ENCODE measurements at regions not wholly inside any gene's neighbourhood (a gene's known extent, or its start where the extent isn't known, plus 50 kb on each side); places are given as distances from the start of the nearest gene placed in this dataset.

DNA sequence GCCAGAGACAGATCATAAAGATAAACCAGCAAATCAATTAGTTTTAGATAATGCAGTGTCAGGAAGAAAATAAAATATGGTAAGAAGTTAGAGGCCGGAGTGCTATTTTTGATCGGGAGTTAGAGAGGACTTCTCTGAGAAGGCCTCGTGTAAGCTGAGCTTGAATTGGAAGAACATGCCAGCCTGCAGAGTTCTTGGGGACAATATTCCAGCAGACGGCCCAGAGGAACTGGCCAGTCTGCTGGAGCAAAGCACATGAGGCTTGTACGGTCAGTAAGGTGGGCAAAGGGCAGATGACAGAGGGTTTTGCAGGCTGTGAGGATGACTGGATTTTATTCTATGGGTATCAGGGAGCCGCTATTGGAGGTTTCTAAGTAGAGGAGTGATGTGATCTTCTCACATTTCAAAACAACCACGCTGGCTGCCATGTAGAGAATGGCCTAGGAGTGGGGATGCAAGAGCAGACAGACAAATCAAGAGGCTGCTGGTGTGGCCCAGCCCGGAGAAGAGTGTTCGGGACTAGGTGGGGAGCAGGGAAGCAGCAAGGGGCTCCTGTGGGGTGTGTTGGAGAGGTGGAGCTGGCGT lies 84.0 kb downstream of the HES1 start:
- no peak for DNase-seq

DNA sequence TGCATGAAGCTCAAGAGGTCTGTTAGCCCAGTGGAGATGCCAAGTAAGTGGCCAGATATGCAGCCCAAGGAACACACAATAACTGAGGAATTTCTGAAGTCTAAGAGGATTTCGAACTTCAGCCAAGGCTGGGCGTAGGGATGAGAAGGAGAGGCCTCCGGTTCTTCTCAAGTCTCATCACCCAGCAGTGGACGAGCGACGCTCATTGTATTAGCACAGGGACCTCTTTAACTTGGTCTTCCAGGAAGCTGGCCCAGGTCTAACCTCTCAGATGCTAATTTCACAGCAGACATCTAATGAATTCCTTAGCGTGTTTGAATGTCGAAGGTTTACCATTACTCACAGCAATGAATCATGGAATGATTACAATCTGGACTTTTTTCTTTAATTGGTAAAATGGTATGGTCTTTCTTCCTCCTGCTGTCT lies 85.0 kb downstream of the HES1 start:
- DNase-seq: no peak

DNA sequence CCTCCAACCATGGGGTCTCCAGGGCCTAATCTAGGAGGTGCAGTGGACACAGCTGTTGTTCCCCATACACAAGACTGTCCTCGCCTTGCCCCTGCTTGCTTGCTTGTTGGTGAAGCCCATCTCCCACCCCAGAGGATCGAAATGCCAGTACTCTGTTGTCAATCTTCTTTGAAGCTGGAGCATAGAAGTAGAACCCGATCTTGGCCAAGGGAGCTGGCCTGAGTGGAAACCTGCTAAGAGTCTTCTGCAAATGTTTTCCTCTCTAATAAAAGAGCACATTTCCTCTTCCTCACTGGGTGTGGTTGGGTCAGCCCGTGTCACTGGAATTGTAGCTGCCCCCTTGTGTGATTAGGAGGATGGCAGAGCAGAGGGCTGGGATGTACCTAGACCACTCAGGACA lies 85.4 kb downstream of the HES1 start:
- no peak for DNase-seq

DNA sequence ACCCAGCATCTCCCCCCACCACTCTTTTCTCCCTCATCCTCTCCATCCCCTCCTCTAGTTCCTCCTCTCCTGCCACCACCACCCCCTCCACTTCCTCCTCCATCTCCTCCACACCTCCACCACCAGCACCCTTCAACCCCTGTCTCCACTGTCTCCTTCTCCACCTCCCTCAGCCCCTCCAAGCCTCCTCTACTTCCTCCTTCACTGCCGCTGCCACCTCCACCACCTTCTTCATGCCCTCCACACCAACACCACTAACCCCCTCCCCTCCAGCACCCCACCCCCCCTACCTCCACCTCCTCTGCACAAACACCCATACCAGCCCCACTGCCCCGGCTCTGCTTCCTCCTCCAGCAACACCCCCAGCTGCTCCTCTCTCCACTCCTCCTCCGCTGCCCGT lies 88.0 kb downstream of the HES1 start:
- DNase-seq: no peak

DNA sequence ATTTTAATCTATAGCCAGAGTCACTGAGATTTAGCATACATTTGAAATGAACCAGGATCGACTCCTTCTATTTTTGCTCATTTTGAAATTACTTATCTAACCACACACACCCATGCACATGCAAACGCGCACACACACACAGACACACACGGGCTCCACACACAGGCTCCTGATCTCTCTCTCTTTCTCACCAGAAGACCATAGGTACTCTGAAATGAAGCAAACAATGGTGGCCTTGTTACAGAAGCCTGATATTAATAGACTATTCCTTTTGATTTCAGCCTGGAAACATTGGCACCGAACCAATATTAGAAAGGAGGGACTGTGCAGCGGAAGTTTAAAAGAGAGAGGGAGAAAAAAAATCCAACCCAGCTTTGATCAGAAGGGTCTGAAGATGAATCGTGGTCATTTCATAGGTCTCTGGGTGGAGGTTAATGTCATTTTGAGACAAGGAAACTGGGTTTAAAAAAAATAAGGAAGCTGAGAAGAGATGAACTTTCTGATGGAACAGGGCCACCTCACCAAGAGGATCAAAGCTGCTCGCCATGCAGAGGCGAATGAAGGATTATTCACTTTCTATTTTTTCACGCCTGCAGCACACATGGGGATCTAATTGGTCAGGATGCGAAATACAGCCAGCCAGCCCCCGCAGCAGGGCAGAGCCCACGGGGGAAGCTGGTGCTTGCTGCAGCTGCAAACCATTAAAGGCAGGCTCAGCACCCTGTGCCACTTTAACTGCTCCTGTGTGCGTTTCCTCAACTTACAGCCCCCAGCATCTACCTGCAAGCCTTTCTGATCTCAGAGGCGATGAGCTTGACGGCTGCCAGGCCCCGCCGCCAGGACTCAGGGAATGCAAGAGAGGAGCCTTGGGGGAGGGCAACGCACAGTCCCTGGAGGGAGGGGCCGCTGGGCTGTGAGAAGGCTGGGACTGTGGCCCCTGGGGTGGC lies 88.8 kb downstream of the HES1 start:
- no peak for DNase-seq

DNA sequence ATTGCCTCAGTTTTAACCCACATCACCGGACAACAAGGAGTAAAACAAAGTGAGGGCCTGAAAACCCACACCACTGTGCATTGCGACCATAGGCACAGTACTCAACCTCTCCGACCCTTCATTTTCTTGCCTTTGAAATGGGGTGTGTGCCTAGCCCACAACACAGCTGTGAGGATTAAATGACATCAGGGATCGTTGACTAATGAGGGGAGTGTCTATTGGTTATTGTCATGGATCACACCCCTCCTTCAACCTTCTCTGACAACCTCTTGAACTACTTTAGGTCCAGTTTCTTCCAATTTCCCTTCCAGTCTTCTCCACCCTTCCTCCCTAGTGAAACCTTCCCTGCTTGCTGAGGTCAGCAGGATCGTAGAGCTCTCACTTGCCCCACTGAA lies 89.5 kb downstream of the HES1 start:
- DNase-seq: no peak

DNA sequence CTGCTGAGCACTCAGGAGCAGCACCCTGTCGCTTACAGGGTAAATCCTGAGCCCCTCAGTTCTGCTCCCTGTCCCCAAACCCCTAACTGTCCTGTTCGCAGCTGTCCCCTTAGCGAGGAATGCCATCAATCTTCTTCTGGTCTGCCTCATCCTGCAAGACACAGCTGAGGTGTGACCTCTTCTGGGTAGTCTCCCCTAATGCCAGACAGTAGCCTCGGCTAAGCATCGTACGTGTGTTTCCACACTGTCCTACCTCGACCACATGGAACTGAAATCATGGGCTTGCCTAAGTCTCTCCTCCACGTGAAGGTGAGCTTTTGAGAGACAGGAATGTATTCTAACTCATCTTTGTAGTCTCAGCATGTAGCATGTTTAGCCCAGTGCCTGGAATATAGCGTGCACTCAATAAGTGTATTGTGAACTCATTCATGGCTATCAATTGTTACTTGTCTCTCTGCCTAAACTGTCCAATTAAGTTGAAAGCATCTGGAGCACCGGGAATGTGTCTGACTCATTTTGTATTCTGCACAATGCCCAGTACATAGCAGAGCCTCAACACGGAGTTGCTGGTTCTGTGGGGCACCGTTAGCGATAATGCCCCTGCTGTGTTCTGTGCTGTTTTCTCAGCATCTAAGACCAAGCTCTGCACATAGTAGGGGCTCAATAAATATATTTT lies 90.2 kb downstream of the HES1 start:
- no peak for DNase-seq

DNA sequence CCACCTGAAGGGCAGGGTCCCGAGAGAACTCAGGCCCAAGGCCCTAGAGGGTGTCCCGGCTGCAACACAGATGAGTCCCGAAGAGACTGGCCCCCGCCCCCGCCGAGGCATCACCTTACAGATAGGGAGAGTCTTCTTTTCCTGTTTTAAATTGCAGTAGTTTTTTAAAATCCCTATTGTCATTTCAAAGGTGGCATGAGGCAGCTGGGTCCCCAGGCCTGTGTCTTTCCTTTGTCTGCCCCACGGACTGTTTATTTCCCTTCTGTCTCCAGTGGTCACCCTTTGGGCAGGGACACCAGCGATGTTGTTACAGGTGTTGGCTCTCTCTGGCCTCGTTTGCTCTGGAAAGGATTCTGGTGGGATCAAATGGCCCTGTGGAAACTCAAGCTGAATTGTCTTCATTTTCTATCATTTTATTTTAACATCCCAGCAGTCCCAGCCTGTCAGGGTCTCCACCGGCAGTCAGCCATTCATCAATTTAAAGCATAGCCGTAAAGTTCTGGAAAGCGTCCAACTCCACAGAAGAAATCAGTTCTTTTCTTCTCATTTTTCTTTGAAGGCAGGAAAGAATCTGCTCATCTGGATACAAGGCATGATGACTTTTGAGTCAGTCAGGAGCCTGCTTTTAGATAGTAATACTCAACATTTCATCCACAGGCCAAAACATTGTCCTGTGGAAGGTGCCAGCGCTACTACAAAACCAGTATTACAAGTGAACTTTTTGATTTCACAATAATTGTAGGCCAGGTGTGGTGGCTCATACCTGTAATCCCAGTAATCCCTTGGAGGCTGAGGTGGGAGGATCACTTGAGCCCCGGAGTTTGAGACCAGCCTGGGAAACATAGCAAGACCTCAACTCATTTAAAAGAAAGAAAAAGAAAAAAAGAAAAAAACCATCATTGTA lies 96.2 kb downstream of the HES1 start:
- DNase-seq: no peak

DNA sequence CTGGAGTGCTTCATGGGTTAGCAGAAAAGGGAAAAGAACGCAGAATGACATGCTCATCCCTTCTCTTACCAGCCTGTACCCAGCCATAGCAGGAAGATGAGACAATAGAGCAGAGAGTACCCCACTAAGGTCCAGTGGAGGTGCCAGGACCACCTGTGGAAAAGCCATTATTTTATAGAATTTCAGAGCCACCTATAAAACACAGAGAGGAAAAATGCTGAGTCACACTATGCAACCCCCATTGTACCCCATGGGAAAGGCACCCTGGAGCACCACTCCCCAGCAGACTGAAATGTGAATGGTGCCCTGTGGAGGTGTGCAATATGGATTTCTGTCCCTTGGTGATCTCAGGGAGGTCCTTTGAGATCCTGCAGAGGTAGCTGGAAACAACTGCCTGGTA lies 97.2 kb downstream of the HES1 start:
- no peak for DNase-seq

DNA sequence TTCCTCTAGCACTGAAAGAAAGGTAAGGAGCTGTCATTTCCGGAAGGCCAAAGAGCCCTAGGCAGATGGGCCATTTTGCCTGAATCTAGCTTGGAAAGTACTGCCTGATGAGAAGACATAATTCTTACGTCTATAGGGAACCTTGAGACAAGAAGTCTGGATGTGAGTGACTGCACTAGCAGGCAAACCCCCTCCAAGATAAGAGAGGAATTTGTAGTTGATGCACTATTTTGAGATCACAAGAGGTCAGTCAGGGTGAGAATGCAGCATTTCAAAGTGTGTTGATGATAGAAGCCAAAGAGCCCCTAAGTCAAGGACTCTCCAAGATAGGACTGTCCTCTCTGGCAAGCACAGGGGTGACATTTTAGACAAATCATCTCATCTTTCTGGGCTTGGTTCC lies 99.2 kb downstream of the HES1 start:
- DNase-seq: no peak

DNA sequence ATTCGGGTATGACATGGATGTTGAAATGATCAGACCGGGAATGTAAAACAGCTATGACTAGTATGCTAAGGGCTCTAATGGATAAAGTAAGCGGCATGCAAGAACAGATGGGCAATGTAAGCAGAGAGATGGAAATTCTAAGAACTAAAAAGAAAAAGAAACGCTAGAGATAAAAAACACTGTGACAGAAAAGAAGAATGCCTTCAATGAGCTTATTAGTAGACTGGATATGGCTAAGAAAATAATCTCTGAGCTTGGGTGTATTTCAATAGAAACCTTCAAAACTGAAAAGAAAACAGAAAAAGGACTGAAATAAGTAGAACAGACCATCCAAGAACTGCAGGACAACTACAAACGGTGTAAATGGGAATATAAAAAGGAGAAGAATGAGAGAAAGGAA lies 101.2 kb downstream of the HES1 start:
- no peak for DNase-seq

DNA sequence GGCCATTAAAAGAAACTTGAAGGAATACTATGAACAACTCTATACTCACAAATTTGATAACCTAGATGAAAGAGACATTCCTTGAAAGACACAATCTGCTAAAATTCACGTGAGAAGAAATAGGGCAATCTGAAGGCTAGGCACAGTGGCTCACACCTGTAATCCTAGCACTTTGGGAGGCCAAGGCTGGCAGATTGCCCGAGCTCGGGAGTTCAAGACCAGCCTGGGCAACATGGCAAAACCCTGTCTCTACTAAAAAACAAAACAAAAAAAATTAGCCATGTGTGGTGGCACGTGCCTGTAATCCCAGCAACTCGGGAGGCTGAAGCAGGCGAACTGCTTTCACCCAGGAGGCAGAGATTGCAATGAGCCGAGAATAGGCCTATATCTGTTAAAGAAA lies 104.8 kb downstream of the HES1 start:
- DNase-seq: no peak

DNA sequence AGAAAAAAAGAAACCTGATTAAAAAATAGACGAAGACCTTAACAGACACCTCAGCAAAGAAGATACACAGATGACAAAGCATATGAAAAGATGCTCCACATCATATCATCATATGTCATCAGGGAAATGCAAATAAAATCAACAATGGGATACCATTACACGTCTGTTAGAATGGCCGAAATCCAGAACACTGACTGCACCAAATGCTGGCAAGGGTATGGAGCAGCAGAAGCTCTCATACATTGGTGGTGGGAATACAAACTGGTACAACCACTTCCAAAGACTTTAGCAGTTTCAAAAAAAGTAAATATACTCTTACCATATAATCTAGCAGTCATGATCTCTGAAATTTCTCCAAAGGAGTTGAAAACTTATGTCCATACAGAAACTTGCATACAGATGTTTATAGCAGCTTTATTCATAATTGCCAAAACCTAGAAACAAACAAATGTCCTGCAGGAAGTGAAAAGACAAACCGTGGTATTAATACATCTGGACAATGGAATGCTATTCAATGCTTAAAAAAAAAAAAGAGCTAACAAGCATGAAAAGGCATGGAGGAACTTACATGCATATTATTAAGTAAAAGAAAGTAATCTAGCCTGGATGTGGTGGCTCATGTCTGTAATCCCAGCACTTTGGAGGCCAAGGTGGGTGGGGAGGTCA lies 107.4 kb downstream of the HES1 start:
- DNase-seq: no peak

DNA sequence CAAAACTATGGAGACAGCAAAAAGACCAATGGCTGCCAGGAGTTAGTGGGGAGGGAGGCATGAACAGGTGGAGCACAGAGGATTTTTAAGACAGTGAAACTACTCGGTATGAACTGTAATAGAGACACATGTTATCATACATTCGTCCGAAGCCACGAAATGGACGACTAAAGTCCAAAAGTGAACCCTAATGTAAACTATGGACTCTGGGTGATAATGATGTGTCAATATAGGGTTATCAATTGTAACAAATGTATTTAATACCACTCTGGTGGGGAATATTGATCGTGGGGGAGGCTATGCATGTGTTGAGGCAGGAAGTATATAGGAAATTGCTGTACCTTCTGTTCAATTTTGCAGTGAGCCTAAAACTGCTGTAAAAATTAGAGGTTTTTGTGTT lies 107.0 kb downstream of the CPN2 start:
- no peak for DNase-seq

DNA sequence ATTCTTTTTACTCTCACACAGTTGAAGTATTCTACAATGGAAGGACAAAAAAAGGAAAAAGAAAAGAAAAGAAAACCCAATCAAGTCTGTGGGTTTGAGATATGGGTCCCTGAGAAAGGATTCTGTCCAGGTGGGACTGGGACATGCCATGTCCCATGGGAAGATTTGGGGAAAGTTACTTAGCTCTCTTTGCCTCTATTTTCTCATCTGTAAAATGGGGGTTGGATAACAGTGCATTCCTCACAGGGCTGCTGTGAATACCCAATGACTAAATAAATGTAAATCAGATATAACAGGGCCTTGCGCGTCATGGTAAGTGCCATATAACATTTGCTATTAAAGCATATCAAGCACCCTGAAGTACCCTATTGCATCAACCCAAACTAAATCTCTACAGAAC lies 105.7 kb downstream of the CPN2 start:
- no peak for DNase-seq

DNA sequence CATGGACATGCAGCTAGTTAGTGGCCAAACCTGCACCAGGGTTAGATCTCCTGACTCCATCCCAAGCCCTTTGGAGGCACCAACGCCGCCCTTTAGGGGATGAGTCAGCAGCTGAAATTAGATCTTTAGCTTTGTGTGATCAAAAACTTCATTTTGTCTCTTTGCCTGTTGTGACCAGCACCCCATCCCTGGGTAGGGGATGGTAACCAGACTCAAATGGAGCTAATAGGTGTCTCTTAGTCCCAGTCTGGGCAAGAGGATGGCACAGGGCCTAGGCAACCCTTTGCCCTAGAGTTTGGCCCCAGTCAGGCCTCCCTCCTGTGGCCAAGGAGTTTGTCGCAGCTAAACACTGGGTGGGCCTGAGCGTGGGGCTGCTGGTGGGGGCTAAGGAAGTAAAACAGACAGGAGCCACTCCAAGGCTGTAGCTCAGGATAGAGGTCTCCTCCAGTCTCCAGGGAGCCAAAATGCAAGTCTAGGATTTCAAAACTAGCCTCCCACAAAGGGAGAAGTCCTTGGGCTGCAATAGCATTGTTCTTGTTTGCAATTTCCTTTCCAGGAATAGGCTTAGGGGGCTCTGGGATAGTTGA lies 105.1 kb downstream of the CPN2 start:
- DNase-seq: no peak

DNA sequence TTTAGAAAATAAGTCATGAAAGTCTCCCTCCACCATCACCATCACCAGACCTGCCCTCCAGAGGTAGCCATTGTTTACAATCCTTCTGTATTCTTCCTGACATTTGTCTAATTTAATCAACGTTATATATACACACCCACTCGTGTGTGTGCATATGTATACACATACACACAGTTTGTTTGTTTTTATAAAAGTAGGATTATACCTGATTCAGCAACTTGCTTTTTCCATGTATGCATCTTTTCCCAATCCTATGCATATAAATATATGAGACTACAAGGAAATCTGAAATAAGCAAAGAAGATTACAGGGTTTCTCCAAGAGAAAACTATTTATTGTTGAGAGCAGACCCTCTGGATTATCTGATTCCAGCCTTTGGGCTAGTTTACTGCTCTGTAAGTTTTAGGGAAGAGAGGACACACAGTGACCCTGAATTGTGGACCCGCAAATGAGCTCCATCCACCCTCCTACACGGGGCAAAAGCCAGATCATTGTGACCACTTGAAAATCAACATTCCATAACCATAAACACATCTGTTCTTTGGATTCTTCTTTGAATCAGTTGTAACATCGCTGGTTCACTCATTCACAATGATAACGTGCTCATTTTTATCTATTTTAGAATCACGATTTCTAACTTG lies 104.3 kb downstream of the CPN2 start:
- DNase-seq: no peak

DNA sequence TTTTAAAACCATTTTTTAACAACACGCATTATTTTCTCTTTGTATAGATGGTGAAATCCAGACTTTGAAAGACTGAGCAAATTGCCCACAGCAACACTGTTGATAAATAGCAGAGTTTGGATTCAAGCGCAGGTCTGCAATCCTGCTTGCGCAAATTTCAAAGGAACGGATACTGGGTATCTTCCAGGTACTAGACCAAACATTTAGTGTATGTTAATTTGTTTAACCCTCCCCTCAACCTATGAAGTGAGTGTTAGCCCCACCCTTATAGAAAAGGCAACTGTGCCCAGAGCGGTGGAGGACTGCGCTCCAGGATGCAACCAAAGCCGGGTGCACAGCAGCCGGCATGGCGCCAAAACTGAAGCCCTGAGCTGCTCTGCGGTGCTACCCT lies 103.8 kb downstream of the CPN2 start:
- DNase-seq: no peak

DNA sequence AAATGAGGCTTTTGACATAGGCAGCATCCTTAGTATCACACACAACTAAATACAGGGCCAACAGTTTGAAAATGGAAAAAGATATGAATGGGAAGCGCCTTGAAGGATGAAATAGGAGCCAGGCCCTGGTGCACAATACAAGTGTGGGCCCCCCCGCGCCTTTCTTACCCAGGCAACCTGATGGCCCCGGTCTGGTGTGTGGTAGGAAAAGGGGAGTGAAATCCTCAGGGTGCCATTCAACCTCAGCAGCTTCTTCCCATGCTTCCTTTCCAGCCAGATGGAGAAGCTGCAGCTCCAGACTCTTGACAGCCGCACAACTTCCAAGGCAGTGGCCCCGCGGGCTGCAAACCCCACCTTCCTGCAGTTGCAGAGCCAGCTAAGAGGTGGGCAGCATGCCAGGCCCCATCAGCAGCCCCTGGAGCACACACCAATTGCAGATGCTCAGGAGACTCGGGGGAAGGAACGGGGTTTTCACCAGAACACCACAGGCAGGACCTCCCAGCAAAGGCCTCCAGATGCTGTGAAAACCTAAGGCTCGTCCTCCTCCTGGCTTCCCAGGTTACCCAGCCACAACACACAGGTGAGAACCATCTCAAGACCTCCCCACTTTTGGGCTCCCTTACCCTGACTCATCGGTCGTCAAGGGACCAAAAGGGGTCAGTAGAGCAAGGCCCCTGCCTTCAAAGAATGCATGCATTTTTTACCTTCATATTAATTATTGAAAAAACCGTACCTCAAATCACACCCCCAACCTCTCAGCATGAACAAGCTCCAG lies 101.6 kb downstream of the CPN2 start:
- no peak for DNase-seq

DNA sequence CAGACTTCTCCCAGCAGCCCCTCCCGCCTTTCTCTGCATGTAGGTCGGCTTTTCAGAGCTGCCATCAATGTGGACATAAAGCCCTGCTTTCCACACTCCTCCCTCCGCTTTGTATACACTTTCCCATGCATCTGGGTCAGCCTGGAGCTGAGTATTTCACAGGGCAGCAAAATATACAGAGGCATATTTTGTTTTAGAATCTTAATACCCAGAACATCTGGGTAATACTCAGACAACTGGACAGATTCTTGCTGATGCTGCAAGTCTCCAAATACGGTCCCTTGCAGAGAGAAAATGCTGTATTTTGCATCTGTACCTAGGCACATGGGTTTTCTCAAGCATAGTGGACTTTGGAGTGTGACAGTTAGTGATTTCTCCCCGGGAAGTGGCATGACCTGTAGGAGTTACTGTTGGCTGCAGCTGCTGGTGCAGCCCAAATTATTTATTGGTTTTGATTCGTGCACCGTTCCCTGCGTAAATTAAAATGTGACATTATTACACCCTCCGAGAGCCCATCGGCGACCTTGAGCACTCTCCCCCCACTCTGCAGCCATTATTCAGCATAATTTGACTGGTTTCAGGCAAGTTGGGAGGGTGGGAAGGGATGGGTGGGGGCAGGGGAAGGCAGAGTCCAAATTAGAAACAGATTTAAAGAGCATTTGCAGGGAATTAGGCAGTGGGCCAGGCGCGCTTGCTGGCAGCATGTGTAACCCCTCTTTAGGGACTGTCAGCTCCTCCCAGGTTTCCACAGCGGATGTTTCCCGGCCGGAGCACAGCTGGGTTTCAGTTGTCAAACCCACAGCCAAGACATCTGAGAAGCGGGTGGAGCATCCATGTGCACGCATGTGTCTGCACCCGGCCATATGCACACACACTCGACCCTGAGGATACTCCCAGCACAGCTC lies 100.8 kb downstream of the CPN2 start:
- peak; percentile 87 for DNase-seq
